HG03565 (cell line): ENCODE measurements at regions not wholly inside any gene's neighbourhood (a gene's known extent, or its start where the extent isn't known, plus 50 kb on each side); places are given as distances from the start of the nearest gene placed in this dataset.

Source experiments
- ATAC-seq: cut with Tn5 transposase; IDR thresholded peaks from one replicate; pipeline ENCODE4 v1.9.1; 2021; ENCODE audit warnings: mild to moderate bottlenecking, moderate library complexity; ENCODE audit not compliant: unreplicated experiment

DNA sequence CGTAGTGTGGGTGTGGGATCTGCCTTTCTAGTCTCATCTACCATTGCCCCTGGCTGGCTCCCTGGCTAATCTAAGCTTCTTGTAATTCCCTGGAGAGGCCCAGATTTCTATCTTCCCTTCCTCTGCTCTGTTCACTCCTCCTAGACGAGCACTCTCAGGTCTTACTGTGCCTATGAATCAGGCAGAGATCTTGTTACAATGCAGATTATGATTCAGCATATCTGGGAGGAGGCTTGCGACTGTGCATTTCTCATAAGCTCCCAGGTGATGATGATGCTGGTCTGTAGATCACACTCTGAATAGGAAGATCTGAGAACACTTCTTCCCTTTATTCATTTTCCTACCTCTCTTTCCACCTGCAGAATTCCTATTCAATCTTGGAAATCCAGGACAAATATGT is 200.1 kb downstream of the CBLN1 start:
- no peak for ATAC-seq

- ATAC-seq, result no peak
Observed at GRCh38 chr16:49081086-49081485, 200.6 kb downstream of the CBLN1 start.

- no peak for ATAC-seq
Observed at GRCh38 chr16:49078571-49078970, 203.1 kb downstream of the CBLN1 start.

DNA sequence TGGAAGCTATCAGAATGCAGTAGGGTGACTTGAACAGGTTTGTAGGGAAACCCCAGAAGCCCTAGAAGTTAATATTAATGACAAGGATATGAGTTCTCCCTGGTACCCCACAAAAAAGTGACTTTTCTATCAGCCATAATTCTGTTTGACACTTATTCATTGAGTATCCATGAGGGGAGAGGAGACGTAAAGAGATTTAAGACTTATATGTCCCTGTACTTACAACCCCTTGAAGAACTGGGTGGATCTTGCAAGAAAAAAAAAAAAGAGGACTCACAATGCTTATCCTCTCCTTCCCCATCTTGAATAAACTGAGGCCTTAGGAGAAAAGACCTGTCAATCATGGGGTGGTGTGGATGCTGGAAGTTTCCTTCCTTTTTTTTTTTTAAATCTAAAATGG is 203.5 kb downstream of the CBLN1 start:
- no peak for ATAC-seq

DNA sequence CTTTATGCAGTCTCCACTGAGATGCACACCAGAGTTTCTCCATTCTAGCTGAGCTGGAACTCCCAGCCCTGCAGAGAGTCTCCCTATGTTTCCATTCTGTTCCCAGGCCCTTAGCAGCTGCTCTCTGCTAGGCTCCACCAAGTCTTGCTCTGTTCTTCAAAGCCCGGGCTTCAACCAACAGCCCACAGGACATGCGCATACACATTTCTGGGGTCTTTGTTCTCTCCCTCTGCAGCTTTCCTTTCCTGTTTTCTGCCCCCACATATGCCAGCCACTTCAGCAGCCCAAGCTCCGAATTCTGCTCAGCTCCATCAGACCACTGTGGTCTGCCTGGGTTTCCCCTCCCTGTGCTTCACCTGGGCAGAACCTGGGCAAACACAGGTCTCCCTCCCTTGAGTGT is 205.9 kb downstream of the CBLN1 start:
- ATAC-seq, result no peak

GRCh38 chr16:49068224-49068623 is 213.4 kb downstream of the CBLN1 start:
- ATAC-seq, result no peak

DNA sequence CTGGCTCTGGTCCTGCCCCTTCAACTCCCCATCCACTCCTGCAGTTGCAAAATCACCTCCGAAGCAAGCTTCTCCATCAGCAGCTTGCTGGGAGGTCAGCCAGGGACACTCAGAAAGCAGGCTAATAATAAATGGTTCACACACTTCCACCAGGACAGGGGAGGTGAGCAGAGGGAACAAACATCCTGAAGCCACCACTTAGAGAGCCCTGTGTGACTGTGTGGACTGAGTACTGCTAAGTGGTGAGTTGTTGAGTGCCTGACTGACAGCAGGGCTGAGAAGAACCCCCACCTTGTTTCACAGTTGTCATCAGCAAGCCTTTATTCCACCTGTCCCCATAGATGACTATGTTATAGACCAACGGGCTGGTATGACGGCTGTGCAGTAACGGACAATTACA is 213.9 kb downstream of the CBLN1 start:
- no peak for ATAC-seq

- no peak for ATAC-seq
Observed at GRCh38 chr16:49061137-49061714, 220.4 kb downstream of the CBLN1 start.

- no peak for ATAC-seq
Observed at GRCh38 chr16:49060728-49061127, 220.9 kb downstream of the CBLN1 start.

- ATAC-seq, result no peak
Observed at GRCh38 chr16:49058382-49058781, 223.3 kb downstream of the CBLN1 start.

GRCh38 chr16:49057936-49058335 is 223.7 kb downstream of the CBLN1 start:
- ATAC-seq, result no peak

GRCh38 chr16:49057391-49057790 is 224.2 kb downstream of the CBLN1 start:
- ATAC-seq, result no peak

- no peak for ATAC-seq
Observed at GRCh38 chr16:49056546-49056945, 225.1 kb downstream of the CBLN1 start.

GRCh38 chr16:49055824-49056545 is 225.7 kb downstream of the CBLN1 start:
- ATAC-seq, result no peak

DNA sequence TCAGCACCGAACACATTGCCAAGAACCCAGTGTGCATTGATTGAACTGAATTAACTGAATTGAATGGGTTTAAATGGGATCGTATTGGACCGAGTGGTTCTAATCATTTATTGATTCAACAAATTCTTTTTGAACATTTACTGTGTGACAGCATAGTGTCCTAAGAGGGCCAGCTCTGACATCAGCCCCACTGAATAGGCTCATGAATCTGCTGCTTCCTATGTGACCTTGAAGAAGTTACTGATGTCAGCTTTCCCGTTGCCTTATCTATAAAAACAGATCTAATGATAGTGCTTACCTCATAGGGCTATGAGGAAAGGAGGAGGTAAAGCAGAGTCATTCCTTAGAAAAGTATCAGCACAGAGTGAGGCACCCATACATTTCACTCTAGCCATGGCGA is 226.3 kb downstream of the CBLN1 start:
- ATAC-seq, result no peak

DNA sequence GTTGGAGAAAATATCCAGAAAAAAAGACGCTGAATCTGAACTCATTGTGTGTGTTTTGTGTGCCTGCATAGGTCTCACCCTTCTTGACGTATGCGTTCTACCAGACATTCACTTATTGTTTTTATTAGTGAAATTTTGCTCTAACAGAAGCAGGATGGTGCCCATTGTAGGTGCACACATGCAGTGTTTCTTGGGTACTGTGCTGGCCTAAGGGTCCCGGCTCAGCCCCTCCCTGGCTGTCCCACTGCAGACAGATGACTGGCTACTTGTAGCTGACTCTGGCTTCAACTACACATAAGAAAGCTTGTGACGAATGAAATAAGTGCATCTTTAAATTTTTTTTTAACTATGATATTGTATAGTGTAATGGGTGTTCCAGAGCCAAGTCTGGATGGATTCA is 227.0 kb downstream of the CBLN1 start:
- ATAC-seq, result no peak

GRCh38 chr16:49052846-49053245 is 228.8 kb downstream of the CBLN1 start:
- no peak for ATAC-seq

DNA sequence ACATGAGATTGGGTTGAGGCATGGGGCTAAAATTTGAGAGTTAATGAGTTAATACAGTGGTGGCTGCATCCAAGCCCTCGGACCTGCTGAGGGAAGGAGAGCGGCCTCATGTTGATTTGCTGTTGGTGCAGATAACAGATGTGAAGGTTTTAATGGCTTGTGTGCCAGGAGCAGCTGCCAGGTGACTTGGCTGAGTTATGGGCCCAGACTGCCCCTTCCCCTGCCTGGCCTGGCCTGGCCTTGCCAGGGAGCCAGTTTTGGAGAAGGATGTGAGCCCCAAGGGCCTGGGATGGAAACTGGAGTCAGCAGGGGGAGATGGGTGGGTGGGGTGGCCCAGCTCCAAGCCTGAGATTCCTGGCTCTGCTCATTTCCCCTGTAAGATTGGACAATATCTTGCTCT is 230.1 kb downstream of the CBLN1 start:
- no peak for ATAC-seq

GRCh38 chr16:49050607-49051006 is 231.0 kb downstream of the CBLN1 start:
- ATAC-seq, result no peak

DNA sequence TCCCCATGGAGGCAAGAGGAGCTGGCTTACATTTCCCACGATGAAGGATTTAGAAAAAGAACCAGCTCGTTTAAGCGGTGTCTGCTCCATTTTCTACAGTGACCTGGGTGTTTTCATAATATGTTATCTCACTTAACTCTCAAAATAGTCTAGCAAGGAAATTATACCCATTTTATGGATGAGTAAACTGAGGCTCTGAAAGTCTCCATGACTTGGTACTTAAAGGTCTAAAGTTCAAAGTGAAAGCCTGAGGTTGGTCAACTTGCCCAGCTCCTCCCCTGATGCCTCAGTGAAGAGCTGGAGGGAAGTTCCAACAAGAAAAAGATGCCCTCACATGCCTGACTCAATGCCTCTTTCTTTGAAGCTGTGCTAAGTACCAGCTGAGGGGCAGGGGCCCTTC is 232.0 kb downstream of the CBLN1 start:
- ATAC-seq, result no peak

- no peak for ATAC-seq
Observed at GRCh38 chr16:49049191-49049590, 232.4 kb downstream of the CBLN1 start.

DNA sequence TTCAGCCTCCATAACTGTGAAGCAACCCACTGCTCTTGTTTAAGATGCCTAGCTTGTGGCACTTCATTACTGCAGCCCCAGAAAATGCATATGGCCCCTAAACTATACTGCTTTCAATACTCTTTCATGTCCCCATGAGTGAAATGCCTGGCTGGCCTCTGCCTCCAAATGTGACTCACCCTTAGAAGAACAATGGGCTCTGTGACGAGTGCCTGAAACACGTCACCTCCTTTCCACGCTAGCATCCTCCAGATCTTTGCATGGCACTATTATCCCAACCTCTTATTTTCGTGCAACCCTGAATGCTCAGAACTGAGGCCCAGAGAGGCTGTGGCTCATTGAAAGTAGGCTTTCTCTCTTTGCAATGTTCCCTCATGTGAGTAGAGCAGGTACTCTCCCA is 233.1 kb downstream of the CBLN1 start:
- no peak for ATAC-seq

DNA sequence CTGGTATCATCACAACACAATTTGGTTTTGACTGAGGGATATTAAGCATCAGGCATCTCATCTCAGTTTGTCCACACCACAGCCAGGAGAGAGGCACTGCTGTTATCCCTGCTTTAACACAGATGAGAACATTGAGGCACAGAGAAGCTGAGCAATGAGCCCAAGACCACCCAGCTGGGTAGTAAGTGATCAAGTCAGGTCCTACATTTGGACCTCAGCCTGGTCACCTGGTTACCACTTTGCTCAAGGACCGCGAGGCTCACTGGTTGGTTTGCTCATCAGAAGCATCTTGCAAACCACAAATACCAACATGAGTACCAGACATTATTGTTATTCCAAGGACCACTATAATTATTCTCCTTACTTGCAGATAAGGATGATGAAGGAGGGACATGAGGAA is 245.5 kb downstream of the CBLN1 start:
- ATAC-seq, result no peak
